A549 (cell line): ENCODE measurements at regions not wholly inside any gene's neighbourhood (a gene's known extent, or its start where the extent isn't known, plus 50 kb on each side); places are given as distances from the start of the nearest gene placed in this dataset.

Source experiments
- ATAC-seq, 2 experiments: fragments of 200-7000 bp in 1 of 2; fragments of >200 bp in 1 of 2; cut with Nextera tagmentation in 1 of 2; cut with Tn5 transposase in 1 of 2; 3 replicates each; pipeline versions ENCODE4 v1.8.0 to v1.9.1; 2018 to 2020; ENCODE audit warnings: mild to moderate bottlenecking in 1 of 2, moderate library complexity in 1 of 2
- CTCF ChIA-PET: fragments of 300-600 bp; sonication (Branson Sonifier 250); formaldehyde crosslinking; extraction: SDS; loops from one replicate; lab custom pipeline; 2021; ENCODE audit warnings: antibody characterized with exemption, inconsistent platforms; lab: Yijun Ruan, JAX
- POLR2A ChIA-PET: fragments of 350-600 bp; formaldehyde crosslinking; extraction: SDS; loops from one replicate; lab custom pipeline; 2021; ENCODE audit warnings: antibody characterized with exemption, inconsistent platforms; lab: Yijun Ruan, JAX
- DNase-seq, 2 experiments: peaks; one replicate each; pipeline versions ENCODE4 v3.0.0 to v3.0.0-alpha.2; 2011 to 2016; ENCODE audit warnings: low read depth in 1 of 2, low spot score in 1 of 2
- FAIRE-seq: peaks from 2 replicates; lab custom pipeline; 2011; peaks lifted over from hg19 to GRCh38; lab: Jason Lieb, UNC
- H3K27ac ChIP-seq, 2 experiments: fragments of >200 bp; sonication (Bioruptor Twin); formaldehyde crosslinking; 3 replicates each; pipeline ENCODE4 v1.5.1; 2016 to 2017
- H3K4me1 ChIP-seq: fragments of >200 bp; sonication (Bioruptor Twin); formaldehyde crosslinking; 3 replicates; pipeline ENCODE4 v1.6.1; 2016
- H3K4me2 ChIP-seq: fragments of >200 bp; sonication (Bioruptor Twin); formaldehyde crosslinking; 3 replicates; pipeline ENCODE4 v1.6.1; 2016
- H3K4me3 ChIP-seq: fragments of >200 bp; sonication (Bioruptor Twin); formaldehyde crosslinking; 3 replicates; pipeline ENCODE4 v1.5.1; 2016
- H3K9me3 ChIP-seq: fragments of >200 bp; sonication (Bioruptor Twin); formaldehyde crosslinking; 3 replicates; pipeline ENCODE4 v1.6.1; 2016
- CHD2 ChIP-seq: fragments of 150-350 bp; IDR thresholded peaks from 2 replicates; pipeline ENCODE4 v1.6.1; 2014; ENCODE audit warnings: low read length; ENCODE audit not compliant: partially characterized antibody
- HEYL ChIP-seq: fragments of 250-450 bp; sonication (Bioruptor Pico); IDR thresholded peaks from 2 replicates; pipeline ENCODE4 v1.8.0; 2021; ENCODE audit warnings: mild to moderate bottlenecking, moderate library complexity
- JUN ChIP-seq, 2 experiments: fragments of >200 bp; sonication (Bioruptor Twin); formaldehyde crosslinking; IDR thresholded peaks; 2 replicates in 1 of 2; 3 replicates in 1 of 2; pipeline ENCODE4 v1.6.1; 2016 to 2017
- KDM1A ChIP-seq: fragments of 200-600 bp; sonication (generic); IDR thresholded peaks from 2 replicates; pipeline ENCODE4 v1.6.1; 2016; ENCODE audit warnings: low read depth, mild to moderate bottlenecking
- KDM5A ChIP-seq: fragments of 200-600 bp; sonication (generic); IDR thresholded peaks from 2 replicates; pipeline ENCODE4 v1.6.1; 2016; ENCODE audit warnings: antibody characterized with exemption, mild to moderate bottlenecking
- MAFK ChIP-seq: fragments of 450-650 bp; IDR thresholded peaks from 2 replicates; pipeline ENCODE4 v1.6.1; 2014; ENCODE audit not compliant: partially characterized antibody
- MAZ ChIP-seq: fragments of 150-350 bp; IDR thresholded peaks from 2 replicates; pipeline ENCODE4 v1.6.1; 2014; ENCODE audit warnings: antibody characterized with exemption, low read depth, low read length, borderline replicate concordance
- NFE2L2 ChIP-seq: fragments of 150-350 bp; conservative IDR thresholded peaks from 2 replicates; pipeline ENCODE4 v1.6.1; 2014; ENCODE audit warnings: low read length
- NPAS2 ChIP-seq: fragments of 250-450 bp; sonication (Bioruptor Pico); IDR thresholded peaks from 2 replicates; pipeline ENCODE4 v1.8.0; 2022; ENCODE audit warnings: mild to moderate bottlenecking, moderate library complexity, borderline replicate concordance
- NR3C1 ChIP-seq: fragments of >200 bp; sonication (Bioruptor Twin); formaldehyde crosslinking; IDR thresholded peaks from 3 replicates; pipeline ENCODE4 v1.6.1; 2017
- POLR2A ChIP-seq: IDR thresholded peaks from 2 replicates; pipeline ENCODE4 v1.6.1; 2012; ENCODE audit warnings: mild to moderate bottlenecking, low read length
- POLR2AphosphoS2 ChIP-seq: conservative IDR thresholded peaks from 2 replicates; pipeline ENCODE4 v1.6.1; 2012; ENCODE audit warnings: low read length, improper control_type of control experiment, inconsistent platforms
- TFCP2L1 ChIP-seq: fragments of 250-450 bp; sonication (Bioruptor Pico); IDR thresholded peaks from 2 replicates; pipeline ENCODE4 v1.5.0; 2021; ENCODE audit warnings: mild to moderate bottlenecking
- ZC3H11A ChIP-seq: fragments of 450-650 bp; IDR thresholded peaks from 2 replicates; pipeline ENCODE4 v1.6.1; 2014; ENCODE audit warnings: antibody characterized with exemption, mild to moderate bottlenecking
- ZSCAN20 ChIP-seq: fragments of 250-450 bp; sonication (Bioruptor Pico); IDR thresholded peaks from 2 replicates; pipeline ENCODE4 v1.8.0; 2022; ENCODE audit warnings: mild to moderate bottlenecking, moderate library complexity
- WGBS: methylation state at CpG from one replicate; pipeline ENCODE4 v1.1.6; 2017; ENCODE audit errors: missing lambda C conversion rate; 5-methylcytosine and 5-hydroxymethylcytosine counted together
- TF ChIP-seq, protein P1 (sequence below): fragments of 250-450 bp; sonication (Bioruptor Pico); IDR thresholded peaks from 2 replicates; pipeline ENCODE4 v1.5.0; 2020; ENCODE audit warnings: low read depth, mild to moderate bottlenecking, moderate library complexity
- TF ChIP-seq, protein P2 (sequence below): fragments of >200 bp; sonication (Bioruptor Twin); formaldehyde crosslinking; IDR thresholded peaks from 3 replicates; pipeline ENCODE4 v1.6.1; 2016
- TF ChIP-seq, protein P3 (sequence below): fragments of 450-650 bp; IDR thresholded peaks from 2 replicates; pipeline ENCODE4 v1.6.1; 2014; ENCODE audit warnings: antibody characterized with exemption
- TF ChIP-seq, protein P4 (sequence below): fragments of >200 bp; sonication (Bioruptor Twin); formaldehyde crosslinking; IDR thresholded peaks from 2 replicates; pipeline ENCODE4 v1.6.1; 2016

DNA sequence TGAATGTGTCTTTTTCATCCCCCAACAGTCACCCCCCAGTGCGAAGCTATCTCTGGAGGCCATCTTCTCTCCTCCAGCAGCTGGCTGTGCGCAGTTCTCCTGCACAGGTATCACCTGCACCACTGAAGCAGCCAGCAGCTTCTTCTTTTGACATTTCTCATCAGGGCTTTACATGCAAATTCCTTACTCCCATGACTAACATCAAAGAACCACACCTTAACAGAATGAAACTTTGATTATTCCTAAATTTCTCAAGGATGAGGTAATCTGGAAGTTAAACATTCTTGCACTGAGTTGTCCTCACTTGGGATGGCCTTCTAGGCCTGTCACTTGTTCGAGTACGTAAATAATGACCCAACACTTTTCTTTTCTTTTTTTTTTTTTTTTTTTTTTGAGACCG lies 291.6 kb upstream of the HSFY2 start:
- Histone ChIP-seq H3K4me1 (no peaks in the 10 kb centered on the region), H3K9me3 (no peaks in the 10 kb centered on the region), H3K27ac (no peak overlapping the region), H3K4me2 (no peak overlapping the region), H3K4me3 (no peak overlapping the region)
- ChIA-PET POLR2A (no interaction called here), CTCF (no interaction called here)
- DNase-seq (no peak), FAIRE-seq (no peak), ATAC-seq (no peak)
- WGBS = 86% methylated on average over 5 of the region's 5 CpGs
- TF ChIP-seq MAFK (no peak), POLR2A (no peak), KDM5A (no peak), HEYL (no peak), POLR2AphosphoS2 (no peak), NR3C1 (no peak), CHD2 (no peak)

DNA sequence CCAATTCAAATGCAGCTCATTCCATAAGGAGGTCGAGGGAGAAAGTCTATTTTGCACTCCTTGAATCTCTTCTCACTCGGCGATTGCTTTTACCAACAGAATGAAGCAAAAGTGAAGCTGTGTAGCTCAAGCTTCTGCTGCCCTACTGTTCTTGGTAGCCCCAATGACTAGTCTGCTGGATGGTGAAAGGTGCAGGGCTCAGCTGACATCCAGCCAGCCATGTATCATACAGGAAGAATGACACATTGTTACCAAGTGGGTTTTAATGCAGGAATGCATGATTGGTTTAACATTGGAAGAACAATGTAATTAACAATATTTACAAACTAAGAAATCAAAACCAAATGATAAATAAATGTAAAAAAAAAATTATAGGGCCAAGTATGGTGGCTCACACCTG lies 286.2 kb upstream of the HSFY2 start:
- H3K9me3 ChIP-seq = no peaks in the 10 kb centered on the region
- ChIA-PET CTCF (no interaction called here), POLR2A (no interaction called here)
- no peak overlapping the region for H3K4me2 ChIP-seq
- no peak for ATAC-seq
- TF ChIP-seq NFE2L2 (no peak), TFCP2L1 (no peak), NR3C1 (no peak), MAZ (no peak), NPAS2 (no peak), ZSCAN20 (CRISPR knock-in tag) (no peak), KDM1A (no peak), ZC3H11A (no peak), JUN (IDR thresholded peaks at IDR 0.05) (no peak), POLR2AphosphoS2 (no peak)
- TF ChIP-seq, protein P1, sequence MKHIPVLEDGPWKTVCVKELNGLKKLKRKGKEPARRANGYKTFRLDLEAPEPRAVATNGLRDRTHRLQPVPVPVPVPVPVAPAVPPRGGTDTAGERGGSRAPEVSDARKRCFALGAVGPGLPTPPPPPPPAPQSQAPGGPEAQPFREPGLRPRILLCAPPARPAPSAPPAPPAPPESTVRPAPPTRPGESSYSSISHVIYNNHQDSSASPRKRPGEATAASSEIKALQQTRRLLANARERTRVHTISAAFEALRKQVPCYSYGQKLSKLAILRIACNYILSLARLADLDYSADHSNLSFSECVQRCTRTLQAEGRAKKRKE (CRISPR knock-in tag) = no peak
- TF ChIP-seq, protein P2, sequence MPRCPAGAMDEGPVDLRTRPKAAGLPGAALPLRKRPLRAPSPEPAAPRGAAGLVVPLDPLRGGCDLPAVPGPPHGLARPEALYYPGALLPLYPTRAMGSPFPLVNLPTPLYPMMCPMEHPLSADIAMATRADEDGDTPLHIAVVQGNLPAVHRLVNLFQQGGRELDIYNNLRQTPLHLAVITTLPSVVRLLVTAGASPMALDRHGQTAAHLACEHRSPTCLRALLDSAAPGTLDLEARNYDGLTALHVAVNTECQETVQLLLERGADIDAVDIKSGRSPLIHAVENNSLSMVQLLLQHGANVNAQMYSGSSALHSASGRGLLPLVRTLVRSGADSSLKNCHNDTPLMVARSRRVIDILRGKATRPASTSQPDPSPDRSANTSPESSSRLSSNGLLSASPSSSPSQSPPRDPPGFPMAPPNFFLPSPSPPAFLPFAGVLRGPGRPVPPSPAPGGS = no peak
- TF ChIP-seq, protein P3, sequence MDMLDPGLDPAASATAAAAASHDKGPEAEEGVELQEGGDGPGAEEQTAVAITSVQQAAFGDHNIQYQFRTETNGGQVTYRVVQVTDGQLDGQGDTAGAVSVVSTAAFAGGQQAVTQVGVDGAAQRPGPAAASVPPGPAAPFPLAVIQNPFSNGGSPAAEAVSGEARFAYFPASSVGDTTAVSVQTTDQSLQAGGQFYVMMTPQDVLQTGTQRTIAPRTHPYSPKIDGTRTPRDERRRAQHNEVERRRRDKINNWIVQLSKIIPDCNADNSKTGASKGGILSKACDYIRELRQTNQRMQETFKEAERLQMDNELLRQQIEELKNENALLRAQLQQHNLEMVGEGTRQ = no peak
- WGBS = 66% methylated on average over 3 of the region's 3 CpGs
- FAIRE-seq = no peak
- H3K27ac ChIP-seq = no peak overlapping the region
- H3K4me3 ChIP-seq = no peak overlapping the region
- H3K4me1 ChIP-seq = no peaks in the 10 kb centered on the region
- no peak for DNase-seq

DNA sequence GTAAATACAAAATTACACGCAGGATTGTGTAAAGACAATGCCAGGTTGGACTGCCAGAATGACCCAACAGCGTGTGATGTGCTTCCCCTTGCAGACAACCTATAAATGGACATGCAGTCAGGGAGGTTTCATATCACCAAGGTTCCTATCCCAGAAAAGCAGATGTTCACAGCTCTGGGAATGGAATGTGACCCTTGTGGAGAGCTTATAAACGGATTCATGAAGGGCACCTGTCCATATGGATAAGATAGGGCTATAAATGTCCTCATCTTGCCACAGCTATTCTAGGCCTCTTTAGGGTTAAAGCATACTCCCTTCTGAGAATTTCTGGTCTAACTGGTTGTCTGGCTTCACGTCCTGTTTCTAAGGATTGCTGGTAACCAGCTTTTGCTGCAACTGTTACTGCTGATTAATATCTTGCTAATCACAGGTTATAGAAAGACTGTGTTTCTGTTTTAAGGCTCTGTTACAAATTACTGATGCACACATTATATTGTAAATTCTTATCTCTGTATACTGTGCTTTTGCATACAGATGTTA lies 285.4 kb upstream of the HSFY2 start:
- Histone ChIP-seq H3K4me1 (no peaks in the 10 kb centered on the region), H3K27ac (no peak overlapping the region), H3K9me3 (no peaks in the 10 kb centered on the region), H3K4me2 (no peak overlapping the region), H3K4me3 (no peak overlapping the region)
- 75% methylated on average over 4 of the region's 4 CpGs for WGBS
- POLR2A ChIA-PET = no interaction called here
- no peak for ATAC-seq
- TF ChIP-seq, protein P4, sequence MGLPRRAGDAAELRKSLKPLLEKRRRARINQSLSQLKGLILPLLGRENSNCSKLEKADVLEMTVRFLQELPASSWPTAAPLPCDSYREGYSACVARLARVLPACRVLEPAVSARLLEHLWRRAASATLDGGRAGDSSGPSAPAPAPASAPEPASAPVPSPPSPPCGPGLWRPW = no peak
- DNase-seq = no peak
- CTCF ChIA-PET = no interaction called here
- no peak for FAIRE-seq

DNA sequence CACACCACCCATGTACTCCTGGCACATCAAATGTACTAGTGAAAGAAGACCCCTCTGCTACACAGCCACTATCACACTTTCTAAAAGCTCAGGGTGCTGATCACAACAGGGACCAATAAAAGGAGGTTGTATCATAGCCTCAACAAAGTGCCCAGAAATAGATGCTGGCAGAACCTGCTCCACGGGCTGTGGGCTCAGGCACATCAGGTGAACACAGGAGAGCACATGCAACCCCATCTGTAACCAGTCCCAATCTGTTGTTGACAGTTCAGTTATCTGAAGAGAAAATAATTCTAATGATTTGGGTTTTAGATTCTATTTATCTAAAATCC lies 282.6 kb upstream of the HSFY2 start:
- H3K27ac ChIP-seq = no peak overlapping the region
- no peak overlapping the region for H3K4me3 ChIP-seq
- H3K4me2 ChIP-seq = no peak overlapping the region
- ChIA-PET CTCF (no interaction called here), POLR2A (no interaction called here)
- DNase-seq (no peak), ATAC-seq (no peak), FAIRE-seq (no peak)
- no peaks in the 10 kb centered on the region for H3K4me1 ChIP-seq
- 63% methylated on average over 1 of the region's 1 CpG for WGBS
- TF ChIP-seq NR3C1 = no peak
- TF ChIP-seq, all 56 proteins: peak for 0
- H3K9me3 ChIP-seq = no peaks in the 10 kb centered on the region
